ENCODE measurements at regions not wholly inside any gene's neighbourhood (a gene's known extent, or its start where the extent isn't known, plus 50 kb on each side); places are given as distances from the start of the nearest gene placed in this dataset.

DNA sequence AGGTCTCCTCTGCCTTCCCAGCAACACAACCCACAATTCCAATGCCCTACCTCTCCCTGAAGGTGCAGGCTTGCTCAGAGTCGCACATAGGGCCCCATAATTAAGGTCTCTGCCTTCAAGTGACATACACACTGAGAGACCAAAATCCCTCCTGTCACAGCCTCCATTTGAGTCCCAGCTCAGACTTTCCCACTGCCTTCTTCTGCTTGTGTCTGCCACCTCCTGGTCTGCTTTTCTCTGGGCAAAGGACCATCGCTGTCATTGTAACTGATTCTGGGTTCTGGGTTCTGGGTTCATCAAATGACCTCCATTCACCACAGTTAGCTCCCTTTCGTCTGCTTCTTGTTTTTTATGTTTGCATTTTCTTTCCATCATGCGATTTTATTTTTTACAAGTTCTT, 119.2 kb upstream of the ATP1B1 start:
- Histone ChIP-seq H3K27me3 (ENCODE audit: control insufficient read depth, insufficient read depth, low read length) (no peaks in the 10 kb centered on the region), H3K4me3 (ENCODE audit: low read depth, low read length) (no peak overlapping the region), H3K36me3 (ENCODE audit: control insufficient read depth, insufficient read depth, low read length) (no peaks in the 10 kb centered on the region)
- FAIRE-seq (no peak), DNase-seq (ENCODE audit: low read depth) (no peak)
- TF ChIP-seq, protein P1, sequence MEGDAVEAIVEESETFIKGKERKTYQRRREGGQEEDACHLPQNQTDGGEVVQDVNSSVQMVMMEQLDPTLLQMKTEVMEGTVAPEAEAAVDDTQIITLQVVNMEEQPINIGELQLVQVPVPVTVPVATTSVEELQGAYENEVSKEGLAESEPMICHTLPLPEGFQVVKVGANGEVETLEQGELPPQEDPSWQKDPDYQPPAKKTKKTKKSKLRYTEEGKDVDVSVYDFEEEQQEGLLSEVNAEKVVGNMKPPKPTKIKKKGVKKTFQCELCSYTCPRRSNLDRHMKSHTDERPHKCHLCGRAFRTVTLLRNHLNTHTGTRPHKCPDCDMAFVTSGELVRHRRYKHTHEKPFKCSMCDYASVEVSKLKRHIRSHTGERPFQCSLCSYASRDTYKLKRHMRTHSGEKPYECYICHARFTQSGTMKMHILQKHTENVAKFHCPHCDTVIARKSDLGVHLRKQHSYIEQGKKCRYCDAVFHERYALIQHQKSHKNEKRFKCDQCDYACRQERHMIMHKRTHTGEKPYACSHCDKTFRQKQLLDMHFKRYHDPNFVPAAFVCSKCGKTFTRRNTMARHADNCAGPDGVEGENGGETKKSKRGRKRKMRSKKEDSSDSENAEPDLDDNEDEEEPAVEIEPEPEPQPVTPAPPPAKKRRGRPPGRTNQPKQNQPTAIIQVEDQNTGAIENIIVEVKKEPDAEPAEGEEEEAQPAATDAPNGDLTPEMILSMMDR (IDR thresholded peaks at IDR 0.05; ENCODE audit: insufficient read depth, low read length, severe bottlenecking) = no peak

DNA sequence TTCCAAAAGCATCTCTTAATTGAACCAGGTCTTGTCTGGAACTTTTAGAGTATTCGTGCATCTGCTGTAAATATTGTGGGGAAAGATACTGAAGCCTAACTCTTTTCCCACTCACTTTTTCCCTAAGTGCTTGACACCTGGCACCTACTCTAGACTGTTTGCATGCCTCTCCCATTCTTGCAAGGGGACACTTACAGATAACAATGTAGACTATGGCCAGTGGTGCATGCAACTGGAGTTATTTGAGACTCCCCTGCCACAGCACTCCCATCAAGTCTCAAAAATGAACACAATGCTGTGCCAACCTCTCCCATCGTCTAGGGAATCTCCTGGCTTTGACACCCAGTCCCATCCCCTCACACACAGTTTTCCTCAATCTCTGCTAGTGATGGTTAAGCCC, 118.6 kb upstream of the ATP1B1 start:
- FAIRE-seq (no peak), DNase-seq (ENCODE audit: low read depth) (no peak)
- Histone ChIP-seq H3K36me3 (ENCODE audit: control insufficient read depth, insufficient read depth, low read length) (no peaks in the 10 kb centered on the region), H3K4me3 (ENCODE audit: low read depth, low read length) (no peak overlapping the region), H3K27me3 (ENCODE audit: control insufficient read depth, insufficient read depth, low read length) (no peaks in the 10 kb centered on the region)
- TF ChIP-seq, protein P1 (IDR thresholded peaks at IDR 0.05; ENCODE audit: insufficient read depth, low read length, severe bottlenecking) = no peak

DNA sequence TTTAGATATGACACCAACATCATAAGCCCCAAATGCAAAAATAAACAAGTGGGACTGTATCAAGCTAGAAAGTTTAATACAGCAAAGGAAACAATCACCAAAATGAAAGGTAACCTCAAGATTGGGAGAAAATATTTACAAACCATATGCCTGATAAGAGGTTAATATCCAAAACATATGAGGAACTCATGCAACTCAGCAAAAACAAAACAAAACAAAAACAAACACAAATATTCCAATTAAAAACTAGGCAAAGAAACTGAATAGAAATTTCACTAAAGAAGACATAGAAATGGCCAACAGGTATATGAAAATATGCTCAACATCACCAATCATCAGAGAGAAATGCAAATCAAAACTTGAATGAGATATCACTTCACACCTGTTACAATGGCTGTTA, 116.5 kb upstream of the ATP1B1 start:
- no peak for DNase-seq (ENCODE audit: low read depth)
- no peaks in the 10 kb centered on the region for H3K27me3 ChIP-seq (ENCODE audit: control insufficient read depth, insufficient read depth, low read length)

DNA sequence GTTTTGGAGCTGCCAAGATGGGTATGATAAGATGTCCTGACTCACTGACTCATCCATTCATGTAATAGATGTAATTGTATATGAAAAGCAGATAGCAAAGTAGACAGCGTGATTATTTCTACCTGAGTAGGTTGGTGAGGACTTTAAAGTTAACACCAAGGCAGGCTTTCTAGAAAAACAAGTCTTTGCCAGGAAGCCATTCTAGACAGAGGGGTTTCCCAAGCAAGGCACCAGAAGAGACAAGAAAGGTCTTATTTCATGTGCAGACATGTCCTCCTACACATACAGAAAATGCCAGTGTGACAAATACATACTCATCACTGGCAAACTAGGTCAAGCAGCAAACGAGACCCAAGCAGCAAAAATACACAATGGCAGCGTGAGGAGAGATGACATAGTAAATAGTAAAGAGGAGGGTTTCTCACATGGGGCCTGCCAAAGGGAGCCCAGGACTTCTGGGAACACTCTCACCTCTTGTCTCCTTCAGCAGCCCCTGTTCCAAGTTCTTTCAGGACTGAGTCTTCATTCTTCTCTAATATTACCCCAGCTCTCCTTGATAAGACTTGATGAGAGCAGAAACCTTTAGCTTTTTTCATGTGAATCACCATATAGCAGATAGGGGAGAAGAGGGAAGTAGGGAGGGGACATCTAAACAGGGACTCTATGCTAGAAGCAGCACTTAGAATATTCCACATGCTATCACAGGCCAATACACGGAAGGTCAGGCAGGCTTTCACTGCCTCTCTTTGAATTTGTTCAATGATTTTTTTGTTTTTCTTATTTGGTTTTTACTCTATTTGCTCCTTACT, 114.6 kb upstream of the ATP1B1 start:
- TF ChIP-seq, protein P1 (IDR thresholded peaks at IDR 0.05; ENCODE audit: insufficient read depth, low read length, severe bottlenecking) = no peak
- peak; percentile 98 for DNase-seq (ENCODE audit: low read depth)
- no peak overlapping the region for H3K4me3 ChIP-seq (ENCODE audit: low read depth, low read length)
- no peak for FAIRE-seq
- H3K27me3 ChIP-seq (ENCODE audit: control insufficient read depth, insufficient read depth, low read length) = no peaks in the 10 kb centered on the region
- H3K36me3 ChIP-seq (ENCODE audit: control insufficient read depth, insufficient read depth, low read length) = no peaks in the 10 kb centered on the region

More for the DNA sequence above, 116.5 kb upstream of the ATP1B1 start:
- Histone ChIP-seq H3K36me3 (ENCODE audit: control insufficient read depth, insufficient read depth, low read length) (no peaks in the 10 kb centered on the region), H3K4me3 (ENCODE audit: low read depth, low read length) (no peak overlapping the region)
- FAIRE-seq = no peak
- TF ChIP-seq, protein P1 (IDR thresholded peaks at IDR 0.05; ENCODE audit: insufficient read depth, low read length, severe bottlenecking) = no peak

DNA sequence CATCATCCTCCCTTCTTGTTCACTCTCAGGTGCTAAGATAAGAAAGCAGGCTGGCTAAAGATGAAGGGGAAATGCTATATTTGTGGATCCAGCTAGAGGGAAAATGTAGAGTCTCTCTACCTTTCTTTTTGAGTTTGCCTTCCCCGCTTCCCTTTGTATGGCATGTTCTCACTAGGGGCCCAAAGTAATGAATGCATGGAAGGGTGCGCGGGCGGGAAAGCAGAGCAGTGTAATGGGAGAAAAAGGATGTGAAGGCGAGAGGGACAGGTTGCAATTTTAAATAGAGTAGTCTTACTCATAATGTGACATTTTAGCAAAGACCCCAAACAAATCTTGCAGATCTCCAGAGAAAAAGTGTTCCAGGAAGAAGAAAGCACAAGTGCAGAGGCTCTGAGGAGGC, 105.1 kb upstream of the ATP1B1 start:
- TF ChIP-seq, protein P1 (IDR thresholded peaks at IDR 0.05; ENCODE audit: insufficient read depth, low read length, severe bottlenecking) = no peak
- Histone ChIP-seq H3K36me3 (ENCODE audit: control insufficient read depth, insufficient read depth, low read length) (no peaks in the 10 kb centered on the region), H3K4me3 (ENCODE audit: low read depth, low read length) (no peak overlapping the region), H3K27me3 (ENCODE audit: control insufficient read depth, insufficient read depth, low read length) (no peaks in the 10 kb centered on the region)
- DNase-seq (ENCODE audit: low read depth) = no peak
- FAIRE-seq = no peak
